GM19467 (cell line): ENCODE measurements at regions not wholly inside any gene's neighbourhood (a gene's known extent, or its start where the extent isn't known, plus 50 kb on each side); places are given as distances from the start of the nearest gene placed in this dataset.

ENCODE experiments used
- ATAC-seq: cut with Tn5 transposase; IDR thresholded peaks from one replicate; pipeline ENCODE4 v1.9.1; 2021; ENCODE audit warnings: mild to moderate bottlenecking, moderate library complexity; ENCODE audit not compliant: unreplicated experiment

- no peak for ATAC-seq
Observed at GRCh38 chr2:457262-457661, 169.4 kb upstream of the ALKAL2 start.

GRCh38 chr2:455913-456312 lies 168.0 kb upstream of the ALKAL2 start:
- no peak for ATAC-seq

- ATAC-seq: no peak
Observed at GRCh38 chr2:455015-455705, 167.3 kb upstream of the ALKAL2 start.

- ATAC-seq: no peak
Observed at GRCh38 chr2:453132-453531, 165.2 kb upstream of the ALKAL2 start.

- ATAC-seq: no peak
Observed at GRCh38 chr2:451495-451894, 163.6 kb upstream of the ALKAL2 start.

GRCh38 chr2:449246-450067 lies 161.6 kb upstream of the ALKAL2 start:
- ATAC-seq: no peak

- ATAC-seq: no peak
Observed at GRCh38 chr2:447902-448665, 160.2 kb upstream of the ALKAL2 start.

- ATAC-seq: no peak
Observed at GRCh38 chr2:446963-447530, 159.2 kb upstream of the ALKAL2 start.

- ATAC-seq: no peak
Observed at GRCh38 chr2:446303-446874, 158.5 kb upstream of the ALKAL2 start.

GRCh38 chr2:445896-446295 lies 158.0 kb upstream of the ALKAL2 start:
- no peak for ATAC-seq

GRCh38 chr2:444937-445884 lies 157.3 kb upstream of the ALKAL2 start:
- ATAC-seq: no peak

GRCh38 chr2:443741-444140 lies 155.8 kb upstream of the ALKAL2 start:
- ATAC-seq: no peak

GRCh38 chr2:443216-443615 lies 155.3 kb upstream of the ALKAL2 start:
- no peak for ATAC-seq

- ATAC-seq: peak; percentile 41
Observed at GRCh38 chr2:441258-442022, 153.5 kb upstream of the ALKAL2 start.

- no peak for ATAC-seq
Observed at GRCh38 chr2:440403-440740, 152.5 kb upstream of the ALKAL2 start.

GRCh38 chr2:439556-440402 lies 151.9 kb upstream of the ALKAL2 start:
- ATAC-seq: no peak

GRCh38 chr2:439077-439476 lies 151.2 kb upstream of the ALKAL2 start:
- ATAC-seq: no peak

- ATAC-seq: peak; percentile 91
Observed at GRCh38 chr2:437756-438393, 150.0 kb upstream of the ALKAL2 start.
